GM21723 (cell line): ENCODE measurements at regions not wholly inside any gene's neighbourhood (a gene's known extent, or its start where the extent isn't known, plus 50 kb on each side); places are given as distances from the start of the nearest gene placed in this dataset.

Experiments used
- ATAC-seq: cut with Tn5 transposase; IDR thresholded peaks from one replicate; pipeline ENCODE4 v1.9.1; 2021; ENCODE audit warnings: mild to moderate bottlenecking, moderate library complexity; ENCODE audit not compliant: unreplicated experiment

- no peak for ATAC-seq
Measured at GRCh38 chr2:107359021-107359420, 467.7 kb upstream of the RGPD4 start.

GRCh38 chr2:107361751-107362381, 464.8 kb upstream of the RGPD4 start:
- ATAC-seq: no peak

GRCh38 chr2:107362993-107363392, 463.7 kb upstream of the RGPD4 start:
- no peak for ATAC-seq

- ATAC-seq: no peak
Measured at GRCh38 chr2:107363806-107364205, 462.9 kb upstream of the RGPD4 start.

- ATAC-seq: no peak
Measured at GRCh38 chr2:107364361-107364950, 462.2 kb upstream of the RGPD4 start.

- no peak for ATAC-seq
Measured at GRCh38 chr2:107374249-107374648, 452.4 kb upstream of the RGPD4 start.

GRCh38 chr2:107376909-107377308, 449.8 kb upstream of the RGPD4 start:
- no peak for ATAC-seq

- ATAC-seq: no peak
Measured at GRCh38 chr2:107380912-107381311, 445.8 kb upstream of the RGPD4 start.

GRCh38 chr2:107383691-107384090, 443.0 kb upstream of the RGPD4 start:
- ATAC-seq: no peak

- ATAC-seq: no peak
Measured at GRCh38 chr2:107384422-107384821, 442.3 kb upstream of the RGPD4 start.

- ATAC-seq: no peak
Measured at GRCh38 chr2:107385921-107386320, 440.8 kb upstream of the RGPD4 start.

- no peak for ATAC-seq
Measured at GRCh38 chr2:107392241-107392704, 434.4 kb upstream of the RGPD4 start.

GRCh38 chr2:107393516-107393915, 433.2 kb upstream of the RGPD4 start:
- no peak for ATAC-seq

- ATAC-seq: no peak
Measured at GRCh38 chr2:107398683-107399082, 428.0 kb upstream of the RGPD4 start.

- no peak for ATAC-seq
Measured at GRCh38 chr2:107402330-107402729, 424.4 kb upstream of the RGPD4 start.

- no peak for ATAC-seq
Measured at GRCh38 chr2:107405261-107405660, 421.4 kb upstream of the RGPD4 start.

- ATAC-seq: no peak
Measured at GRCh38 chr2:107407017-107407416, 419.7 kb upstream of the RGPD4 start.

GRCh38 chr2:107407974-107408373, 418.7 kb upstream of the RGPD4 start:
- no peak for ATAC-seq

GRCh38 chr2:107411267-107411666, 415.4 kb upstream of the RGPD4 start:
- ATAC-seq: no peak

GRCh38 chr2:107412209-107412904, 414.3 kb upstream of the RGPD4 start:
- no peak for ATAC-seq

- ATAC-seq: no peak
Measured at GRCh38 chr2:107412981-107413380, 413.7 kb upstream of the RGPD4 start.

- no peak for ATAC-seq
Measured at GRCh38 chr2:107414376-107414775, 412.3 kb upstream of the RGPD4 start.
